NCI-H2107 (cell line): ENCODE measurements at regions not wholly inside any gene's neighbourhood (a gene's known extent, or its start where the extent isn't known, plus 50 kb on each side); places are given as distances from the start of the nearest gene placed in this dataset.

Experiments
- DNase-seq: peaks from one replicate; lab custom pipeline; 2025; lab: John Stamatoyannopoulos, UW

DNA sequence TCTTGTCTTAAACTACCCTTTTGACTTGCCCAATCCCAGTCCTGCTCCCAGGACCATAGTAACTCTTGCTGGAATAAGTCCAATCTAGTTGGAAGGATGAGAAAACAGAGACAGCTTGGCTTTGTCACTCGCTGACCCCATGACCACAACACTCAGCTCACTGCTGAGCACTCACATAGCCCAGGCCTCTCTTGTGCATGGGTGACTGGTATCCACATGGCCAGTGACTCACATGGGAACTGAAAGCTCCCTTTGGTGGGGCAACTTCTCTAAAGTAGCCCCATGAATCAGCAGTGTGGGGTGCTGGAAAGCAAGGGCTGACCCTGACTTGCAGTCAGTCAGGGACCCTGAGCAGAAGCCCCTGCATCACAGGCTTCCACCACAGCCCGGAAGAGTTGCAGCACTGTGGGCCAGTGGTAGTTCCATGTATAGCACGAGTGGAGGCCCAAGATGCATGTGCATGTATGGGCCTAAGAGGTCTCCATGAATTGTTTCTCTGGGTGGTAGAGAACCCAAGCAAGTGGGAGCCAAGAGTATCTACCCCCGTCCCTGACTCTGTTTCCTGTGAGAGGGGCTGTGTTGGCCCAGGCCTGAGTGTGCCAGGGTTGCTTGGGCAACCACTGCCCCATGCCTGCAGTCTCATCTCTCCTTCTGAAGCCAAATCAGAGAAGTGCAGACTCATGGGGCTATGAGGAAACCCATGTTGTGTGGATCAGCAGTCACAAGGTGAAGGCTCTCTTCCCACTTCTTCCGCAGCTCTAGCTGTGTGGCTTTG, 62.1 kb upstream of the XCR1 start:
- DNase-seq, result no peak

DNA sequence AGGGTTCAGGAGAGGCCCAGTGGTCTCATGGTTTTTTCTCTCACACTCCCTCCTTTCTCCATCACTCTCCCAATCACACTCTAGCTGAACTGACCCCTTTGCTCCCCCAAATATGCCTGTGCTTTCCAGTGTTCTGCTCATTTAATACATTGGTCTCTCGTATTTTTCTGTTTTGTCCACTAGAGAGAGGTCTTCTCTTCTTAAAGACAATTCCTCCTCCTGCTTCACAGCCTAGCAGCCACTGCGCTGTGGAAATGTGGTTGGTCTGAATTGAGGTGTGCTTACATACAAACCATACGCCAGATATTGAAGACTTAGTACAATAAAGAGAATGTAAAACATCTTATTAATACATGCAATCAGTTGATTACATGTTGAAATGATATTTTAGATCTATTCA, 60.6 kb upstream of the XCR1 start:
- no peak for DNase-seq

DNA sequence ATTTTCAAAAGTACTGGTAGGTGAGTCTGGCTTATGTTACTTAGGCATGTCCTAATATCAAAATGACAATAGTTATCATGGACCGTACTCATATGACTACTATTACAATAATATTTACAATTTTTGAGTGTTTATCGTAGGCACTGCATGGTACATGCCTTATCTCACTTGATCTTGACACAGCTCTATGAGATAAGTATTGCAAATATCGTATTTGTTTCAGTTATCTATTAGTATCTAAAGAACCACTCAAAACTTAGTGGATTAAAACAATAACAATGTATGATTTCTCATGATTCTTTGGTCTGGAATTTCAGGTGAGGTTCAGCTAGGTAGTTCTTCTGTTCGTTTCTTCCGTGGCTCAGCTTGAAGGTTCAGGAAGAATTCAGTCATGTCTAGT, 59.7 kb upstream of the XCR1 start:
- no peak for DNase-seq

DNA sequence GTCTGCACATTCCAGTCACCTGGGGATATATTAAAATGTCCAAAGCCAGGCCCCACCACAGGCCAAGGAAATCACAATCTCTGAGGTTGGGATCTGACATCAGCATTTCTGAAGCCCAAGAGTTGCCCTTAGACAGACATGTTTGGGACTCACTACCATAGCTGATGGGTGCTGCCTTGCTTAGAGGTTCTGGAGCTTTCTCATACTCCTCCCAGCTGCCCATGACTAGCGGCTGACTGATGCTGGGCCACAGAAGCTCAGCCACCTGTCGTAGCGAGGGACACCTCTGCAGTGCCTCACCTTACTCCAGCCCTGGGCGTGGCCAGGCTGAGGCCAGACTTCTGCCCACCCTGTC, 58.8 kb upstream of the XCR1 start:
- no peak for DNase-seq

DNA sequence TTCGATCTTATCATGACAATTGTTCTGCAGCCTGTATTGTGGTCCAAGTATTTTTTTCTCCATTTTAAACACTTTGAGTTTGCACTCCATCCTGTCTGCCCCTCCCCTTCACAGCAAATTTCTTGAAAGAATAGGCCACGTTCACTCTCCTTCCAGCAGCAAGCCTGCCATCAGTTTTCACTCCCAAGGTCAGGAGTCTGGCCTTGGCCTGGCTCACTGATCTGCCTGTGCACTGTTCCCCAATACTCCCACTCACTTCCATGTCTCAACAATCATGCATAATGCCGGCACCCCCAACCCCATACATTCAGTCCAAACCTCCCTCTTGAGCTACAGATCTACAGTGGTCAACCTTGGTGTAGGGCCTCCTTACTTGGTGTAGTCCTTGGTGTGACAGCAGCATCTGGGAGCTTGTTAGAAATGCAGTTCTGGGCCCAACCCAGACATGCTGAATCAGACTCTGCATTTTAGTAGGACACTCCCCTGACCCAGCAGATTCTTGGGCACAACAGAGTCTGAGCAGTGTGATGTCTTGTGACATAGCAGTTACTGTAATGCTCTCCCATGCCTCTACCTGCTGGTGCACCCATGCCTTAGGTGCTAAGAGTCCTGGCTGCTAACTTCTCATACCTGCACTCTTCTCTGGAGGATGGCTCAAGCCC, 58.3 kb upstream of the XCR1 start:
- no peak for DNase-seq

DNA sequence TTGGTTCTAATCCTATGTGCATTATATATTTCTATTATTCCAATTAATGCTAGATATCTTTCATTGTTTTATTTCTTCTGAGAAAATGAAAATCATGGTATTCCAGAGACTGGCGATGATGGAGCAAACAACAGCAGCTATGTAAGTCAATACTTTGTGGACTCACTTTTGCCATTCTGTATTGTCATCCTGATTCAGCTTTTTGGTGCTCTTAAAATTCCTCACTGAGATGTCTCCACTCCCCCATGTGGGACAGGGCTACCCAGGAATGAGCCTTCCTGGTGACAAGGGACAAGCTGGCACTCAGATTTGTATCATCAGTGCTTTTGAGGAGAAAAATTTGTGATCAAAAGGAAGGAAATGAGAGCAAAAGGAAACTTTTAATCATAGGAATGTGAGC, 56.7 kb upstream of the XCR1 start:
- no peak for DNase-seq

DNA sequence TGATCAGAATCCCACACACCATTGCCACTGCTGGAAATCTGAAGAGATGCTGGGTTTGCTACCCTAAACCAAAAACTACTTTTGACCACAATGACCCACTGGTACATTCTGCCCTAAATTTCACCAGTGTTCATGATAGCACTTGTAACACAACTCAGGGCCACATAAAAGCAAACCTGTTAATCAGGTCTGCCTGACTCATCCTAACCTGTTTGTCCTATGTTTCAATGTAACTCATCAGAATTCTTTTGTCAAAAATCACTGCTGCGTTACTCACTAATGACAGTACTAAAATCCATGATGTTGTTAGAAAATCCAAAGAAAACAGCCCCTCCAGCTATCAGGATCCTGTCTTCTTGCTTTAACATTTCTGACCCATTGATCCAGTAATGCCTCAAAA, 55.6 kb upstream of the XCR1 start:
- DNase-seq, result no peak

DNA sequence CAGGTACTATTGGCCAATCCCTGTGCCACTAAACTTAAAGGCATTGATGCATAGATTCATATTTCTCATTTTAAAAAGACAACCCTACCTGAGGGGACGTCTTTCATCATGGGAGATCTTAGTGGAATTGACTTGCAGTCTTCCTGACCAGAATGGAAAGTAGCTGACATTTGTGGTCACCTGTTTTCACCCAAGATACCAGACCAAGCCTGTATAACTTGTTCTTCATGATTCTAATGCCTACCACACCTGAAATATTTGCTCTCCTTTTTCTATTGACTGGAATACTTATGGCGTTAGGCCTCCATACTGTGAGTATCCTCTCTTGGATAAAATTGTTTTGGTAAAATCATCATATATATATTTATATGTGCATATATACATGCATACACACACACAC, 54.7 kb upstream of the XCR1 start:
- no peak for DNase-seq

DNA sequence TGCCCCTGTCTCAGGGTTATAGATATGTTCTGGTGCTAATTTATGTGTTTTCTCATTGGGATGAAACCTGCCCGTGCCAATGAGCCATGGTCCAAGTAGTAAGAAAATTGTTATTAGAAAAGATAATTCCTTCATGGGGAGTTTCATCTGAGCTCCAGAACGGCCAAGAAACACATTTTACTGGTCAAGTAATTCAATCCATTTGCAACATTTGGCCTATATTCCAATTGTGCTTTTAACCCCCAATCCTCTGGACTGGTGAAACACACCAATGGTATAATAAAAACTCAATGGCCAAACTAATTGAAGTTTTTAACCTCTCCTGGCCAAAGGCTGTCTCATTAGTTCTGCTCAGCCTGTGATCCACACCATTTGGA, 53.7 kb upstream of the XCR1 start:
- DNase-seq, result no peak

DNA sequence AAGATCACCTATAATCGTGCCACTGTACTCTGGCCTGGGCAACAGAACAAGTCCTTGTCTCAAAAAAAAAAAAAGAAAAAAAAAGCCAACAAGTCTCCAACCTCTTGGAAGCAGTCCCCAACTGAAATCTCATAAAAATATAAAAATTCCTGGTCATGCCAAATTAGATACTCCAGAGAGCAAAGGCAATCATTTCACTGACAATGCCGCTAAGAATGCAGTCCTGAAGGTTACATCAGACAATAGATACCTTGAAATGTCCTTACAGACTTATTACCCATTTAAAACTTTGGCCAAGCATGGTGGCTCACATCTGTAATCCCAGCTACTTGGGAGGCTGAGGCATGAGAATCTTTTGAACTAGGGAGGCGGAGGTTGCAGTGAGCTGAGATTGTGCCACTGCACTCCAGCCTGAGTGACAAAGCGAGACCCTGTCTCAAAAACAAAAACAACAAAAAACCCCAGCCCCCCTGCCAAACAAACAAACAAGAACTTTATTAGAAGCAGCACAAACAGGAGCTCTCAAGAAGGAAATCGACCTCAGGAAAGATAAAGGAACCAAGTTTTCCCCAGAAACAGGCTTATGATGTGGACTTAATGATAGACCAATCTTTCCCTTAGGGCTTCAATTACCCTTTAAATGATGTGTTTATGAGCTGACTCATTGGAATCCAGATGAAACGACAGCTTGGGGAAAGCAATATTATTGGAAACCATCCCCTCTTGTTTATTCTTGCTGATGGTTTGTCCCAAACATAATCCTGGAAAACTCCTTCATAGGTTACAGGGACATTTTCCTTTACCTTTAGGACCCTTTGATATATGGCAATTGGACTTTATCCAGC, 53.1 kb upstream of the XCR1 start:
- DNase-seq, result no peak

DNA sequence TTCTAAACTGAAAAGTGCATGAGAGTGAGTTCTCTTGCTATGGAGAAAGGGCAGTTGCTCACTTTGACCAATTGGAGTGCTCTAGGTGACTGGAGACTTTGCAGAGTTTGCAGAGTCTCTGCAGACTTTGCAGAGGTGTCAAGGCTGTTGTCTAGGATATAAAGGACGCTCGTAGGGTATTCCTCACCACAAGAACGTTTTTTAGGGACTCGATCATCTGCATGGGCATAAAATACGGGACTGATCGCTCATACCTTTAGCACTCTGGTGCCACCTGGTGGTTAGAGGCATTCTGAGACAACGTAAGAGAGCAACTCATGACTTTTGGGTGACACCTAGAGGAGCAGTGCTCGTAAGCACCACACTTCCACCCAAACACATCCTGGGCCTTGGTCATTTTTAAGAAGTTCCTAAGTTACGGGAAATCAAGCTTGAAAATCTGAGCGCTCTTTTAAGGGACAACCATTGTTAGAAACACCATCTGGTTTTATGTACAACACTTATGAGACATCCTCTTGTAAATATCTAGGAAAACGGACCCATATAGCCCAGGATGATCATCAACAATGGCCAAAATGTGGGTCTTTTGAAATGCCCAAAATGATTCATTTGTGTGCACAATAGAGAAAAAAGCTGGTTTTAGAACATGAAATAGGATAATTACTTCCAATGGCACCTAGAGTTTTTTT, 51.6 kb upstream of the XCR1 start:
- DNase-seq, result peak; percentile 81
